Chondrocyte (in vitro differentiated cells): ENCODE measurements at regions not wholly inside any gene's neighbourhood (a gene's known extent, or its start where the extent isn't known, plus 50 kb on each side); places are given as distances from the start of the nearest gene placed in this dataset.

ENCODE experiments used
- DNase-seq: peaks from one replicate; pipeline ENCODE4 v3.0.0; 2021; ENCODE audit warnings: mixed read lengths, low spot score
- H3K27ac Mint-ChIP-seq: one replicate; pipeline ENCODE4 v1.8.0; 2021; ENCODE audit warnings: mild to moderate bottlenecking, moderate library complexity, mixed read lengths; ENCODE audit not compliant: unreplicated experiment
- H3K27me3 Mint-ChIP-seq: 2 replicates; pipeline ENCODE4 v1.8.0; 2021; ENCODE audit warnings: low read depth, mixed read lengths
- H3K36me3 Mint-ChIP-seq: 2 replicates; pipeline ENCODE4 v1.8.0; 2021; ENCODE audit warnings: low read depth, mixed read lengths
- H3K4me1 Mint-ChIP-seq: 2 replicates; pipeline ENCODE4 v1.8.0; 2021; ENCODE audit warnings: low read depth, mild to moderate bottlenecking, mixed read lengths
- H3K4me3 Mint-ChIP-seq: one replicate; pipeline ENCODE4 v1.8.0; 2021; ENCODE audit warnings: mild to moderate bottlenecking, moderate library complexity, mixed read lengths; ENCODE audit not compliant: unreplicated experiment
- H3K9me3 Mint-ChIP-seq: 2 replicates; pipeline ENCODE4 v1.8.0; 2021; ENCODE audit warnings: low read depth, mixed read lengths
- TF ChIP-seq, protein P1 (sequence below): fragments of 200-600 bp; sonication (generic); IDR thresholded peaks from 2 replicates; pipeline ENCODE4 v1.5.0; 2021; ENCODE audit warnings: antibody characterized with exemption, mild to moderate bottlenecking, moderate library complexity

DNA sequence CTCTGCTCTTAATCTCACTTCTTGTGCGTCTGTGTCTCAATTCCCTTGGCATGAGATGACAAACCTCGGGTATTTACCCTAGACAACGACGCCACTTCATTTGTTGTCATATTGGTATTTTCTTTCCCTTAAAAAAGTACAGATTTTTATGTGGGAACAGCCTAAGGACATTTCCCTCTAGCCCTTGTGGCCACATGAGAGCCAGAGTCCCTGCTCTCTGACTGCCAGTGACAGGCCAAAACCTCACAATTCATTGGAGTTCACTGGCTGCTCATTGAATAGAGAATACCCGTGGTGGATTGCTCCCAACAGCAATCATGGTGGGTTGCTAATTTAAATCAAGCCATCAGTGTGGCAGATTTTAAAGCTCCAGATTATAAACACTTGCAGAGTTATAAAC, 191.3 kb upstream of the FAM3C start:
- peaks cover 8% of the 10 kb centered on the region for H3K9me3 Mint-ChIP-seq
- TF ChIP-seq, protein P1, sequence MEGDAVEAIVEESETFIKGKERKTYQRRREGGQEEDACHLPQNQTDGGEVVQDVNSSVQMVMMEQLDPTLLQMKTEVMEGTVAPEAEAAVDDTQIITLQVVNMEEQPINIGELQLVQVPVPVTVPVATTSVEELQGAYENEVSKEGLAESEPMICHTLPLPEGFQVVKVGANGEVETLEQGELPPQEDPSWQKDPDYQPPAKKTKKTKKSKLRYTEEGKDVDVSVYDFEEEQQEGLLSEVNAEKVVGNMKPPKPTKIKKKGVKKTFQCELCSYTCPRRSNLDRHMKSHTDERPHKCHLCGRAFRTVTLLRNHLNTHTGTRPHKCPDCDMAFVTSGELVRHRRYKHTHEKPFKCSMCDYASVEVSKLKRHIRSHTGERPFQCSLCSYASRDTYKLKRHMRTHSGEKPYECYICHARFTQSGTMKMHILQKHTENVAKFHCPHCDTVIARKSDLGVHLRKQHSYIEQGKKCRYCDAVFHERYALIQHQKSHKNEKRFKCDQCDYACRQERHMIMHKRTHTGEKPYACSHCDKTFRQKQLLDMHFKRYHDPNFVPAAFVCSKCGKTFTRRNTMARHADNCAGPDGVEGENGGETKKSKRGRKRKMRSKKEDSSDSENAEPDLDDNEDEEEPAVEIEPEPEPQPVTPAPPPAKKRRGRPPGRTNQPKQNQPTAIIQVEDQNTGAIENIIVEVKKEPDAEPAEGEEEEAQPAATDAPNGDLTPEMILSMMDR: no peak
- no peaks in the 10 kb centered on the region for H3K4me1 Mint-ChIP-seq
- H3K4me3 Mint-ChIP-seq: no peak overlapping the region
- peaks cover 3% of the 10 kb centered on the region for H3K27me3 Mint-ChIP-seq
- DNase-seq: no peak
- no peaks in the 10 kb centered on the region for H3K36me3 Mint-ChIP-seq
- H3K27ac Mint-ChIP-seq: no peak overlapping the region

DNA sequence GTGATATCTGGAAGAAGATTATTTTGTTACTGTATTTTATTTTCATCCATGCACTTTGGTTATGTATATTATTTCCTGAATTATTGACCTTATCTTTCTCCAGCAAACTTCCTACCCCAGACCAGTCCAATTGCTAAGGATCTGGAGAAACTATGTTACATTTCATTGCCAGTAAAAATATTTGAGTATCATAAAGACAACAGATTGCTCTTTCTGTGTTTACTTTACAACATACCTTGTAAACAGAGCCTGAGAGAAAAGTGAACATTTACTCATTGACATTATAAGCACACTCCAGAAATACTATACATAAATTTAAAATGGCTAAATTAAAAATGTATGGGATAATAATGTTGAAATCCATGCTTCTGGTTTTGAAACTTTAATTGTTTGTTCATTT, 186.2 kb upstream of the FAM3C start:
- H3K27me3 Mint-ChIP-seq: peaks cover 6% of the 10 kb centered on the region
- TF ChIP-seq, protein P1: no peak
- H3K9me3 Mint-ChIP-seq: no peaks in the 10 kb centered on the region
- DNase-seq: no peak
- no peaks in the 10 kb centered on the region for H3K36me3 Mint-ChIP-seq
- no peak overlapping the region for H3K4me3 Mint-ChIP-seq
- H3K27ac Mint-ChIP-seq: no peak overlapping the region
- no peaks in the 10 kb centered on the region for H3K4me1 Mint-ChIP-seq

DNA sequence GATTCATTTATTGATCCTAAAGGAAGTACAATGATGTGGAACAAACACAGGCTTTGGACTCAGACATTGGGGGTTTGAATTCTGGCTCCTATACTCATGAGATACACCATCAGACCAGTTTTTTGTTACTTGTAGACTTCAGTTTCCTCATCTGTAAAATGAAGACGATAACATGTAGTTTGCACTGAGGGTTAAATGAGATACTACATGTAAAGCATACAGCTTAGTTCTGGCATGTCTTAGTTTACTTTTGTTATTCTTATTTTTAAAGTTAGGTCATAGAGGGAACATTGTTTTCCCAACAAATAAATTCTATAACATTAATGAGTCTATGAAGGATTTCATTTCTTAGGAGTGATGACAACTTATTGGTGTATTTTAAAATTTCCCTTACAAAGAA, 183.5 kb upstream of the FAM3C start:
- H3K36me3 Mint-ChIP-seq: no peaks in the 10 kb centered on the region
- no peak for DNase-seq
- H3K27me3 Mint-ChIP-seq: peaks cover 6% of the 10 kb centered on the region
- no peak overlapping the region for H3K27ac Mint-ChIP-seq
- no peaks in the 10 kb centered on the region for H3K4me1 Mint-ChIP-seq
- H3K9me3 Mint-ChIP-seq: no peaks in the 10 kb centered on the region
- H3K4me3 Mint-ChIP-seq: no peak overlapping the region
- TF ChIP-seq, protein P1: no peak

DNA sequence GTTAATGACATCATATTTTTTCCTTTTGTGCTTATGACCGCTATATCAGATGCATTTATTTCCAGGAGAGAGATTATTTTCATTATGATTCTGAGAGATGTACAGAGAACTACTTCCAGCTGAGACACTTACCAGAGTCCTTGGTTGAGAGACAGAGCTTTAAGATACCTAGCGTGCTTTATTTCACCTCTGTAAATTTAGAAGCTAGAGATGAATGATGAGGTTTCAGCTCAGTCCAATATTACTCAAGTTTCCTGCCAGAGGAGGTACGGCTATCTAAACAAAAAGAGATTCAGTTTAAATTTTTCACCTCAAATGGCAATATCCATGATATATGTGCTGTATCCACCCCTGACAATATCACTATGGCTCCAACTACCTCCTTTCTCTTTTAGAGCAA, 182.6 kb upstream of the FAM3C start:
- TF ChIP-seq, protein P1: no peak
- peaks cover 3% of the 10 kb centered on the region for H3K27me3 Mint-ChIP-seq

DNA sequence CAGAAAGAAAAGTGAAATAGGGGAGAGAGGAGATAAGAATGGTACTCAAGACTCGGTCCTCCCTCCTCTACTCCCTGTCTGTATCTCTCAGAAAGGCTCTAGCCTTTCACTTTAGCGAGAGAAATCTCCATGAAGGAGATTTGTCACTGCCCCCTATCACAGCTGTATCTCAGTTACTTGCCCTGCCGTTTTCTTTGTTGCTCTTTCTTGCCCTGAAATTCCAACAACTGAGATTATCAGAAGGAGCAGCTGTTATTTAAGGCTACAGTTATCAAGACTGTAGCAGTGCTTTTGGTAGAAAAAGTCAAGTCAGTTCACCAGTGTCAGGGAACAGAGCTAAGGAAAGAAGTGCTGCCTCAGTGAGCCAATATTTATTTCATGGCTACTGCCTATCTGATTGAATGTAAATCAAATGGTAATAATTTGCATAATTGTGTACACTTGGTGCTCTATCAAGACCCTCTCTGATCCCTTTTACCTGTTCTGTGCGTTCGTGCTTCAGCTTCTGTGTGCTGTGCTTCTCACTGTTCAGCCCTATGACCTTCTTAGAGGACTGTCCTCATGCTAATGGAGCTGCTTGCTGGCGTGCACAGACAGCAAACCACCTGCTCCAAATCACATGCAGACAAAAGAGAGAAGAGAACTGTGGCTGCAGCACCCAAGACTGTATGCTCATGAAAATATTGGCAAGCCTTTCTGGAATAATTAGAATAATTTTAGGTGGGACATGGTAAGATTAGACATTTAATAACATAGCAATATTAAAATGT, 180.2 kb upstream of the FAM3C start:
- TF ChIP-seq, protein P1: no peak
- peaks cover 3% of the 10 kb centered on the region for H3K27me3 Mint-ChIP-seq
- no peaks in the 10 kb centered on the region for H3K9me3 Mint-ChIP-seq
- H3K4me1 Mint-ChIP-seq: no peaks in the 10 kb centered on the region
- no peak overlapping the region for H3K4me3 Mint-ChIP-seq
- H3K27ac Mint-ChIP-seq: no peak overlapping the region
- no peaks in the 10 kb centered on the region for H3K36me3 Mint-ChIP-seq
- DNase-seq: no peak

More for the DNA sequence above, 182.6 kb upstream of the FAM3C start:
- DNase-seq: no peak
- H3K9me3 Mint-ChIP-seq: no peaks in the 10 kb centered on the region
- H3K36me3 Mint-ChIP-seq: no peaks in the 10 kb centered on the region
- no peak overlapping the region for H3K4me3 Mint-ChIP-seq
- H3K4me1 Mint-ChIP-seq: no peaks in the 10 kb centered on the region
- H3K27ac Mint-ChIP-seq: no peak overlapping the region
